NB4 (cell line): ENCODE measurements at regions not wholly inside any gene's neighbourhood (a gene's known extent, or its start where the extent isn't known, plus 50 kb on each side); places are given as distances from the start of the nearest gene placed in this dataset.

Experiments used
- DNase-seq: peaks from one replicate; pipeline ENCODE4 v3.0.0; 2010; ENCODE audit warnings: low read depth
- H3K4me3 ChIP-seq: one replicate; pipeline ENCODE4 v1.5.1; 2011; ENCODE audit warnings: mild to moderate bottlenecking, low read depth, low read length, moderate library complexity
- CTCF ChIP-seq: IDR thresholded peaks from one replicate; pipeline ENCODE4 v1.5.1; 2012; ENCODE audit warnings: low read depth, low read length
- MAX ChIP-seq: IDR thresholded peaks from 2 replicates; pipeline ENCODE4 v1.6.1; 2011; ENCODE audit warnings: low read depth, low read length
- MYC ChIP-seq: IDR thresholded peaks from 2 replicates; pipeline ENCODE4 v1.6.1; 2011; ENCODE audit warnings: low read depth, low read length
- POLR2A ChIP-seq: IDR thresholded peaks from 2 replicates; pipeline ENCODE4 v1.6.1; 2011; ENCODE audit warnings: mild to moderate bottlenecking; ENCODE audit not compliant: insufficient read length; ENCODE audit errors: extremely low read depth

- H3K4me3 ChIP-seq = no peak overlapping the region
- DNase-seq = no peak
- TF ChIP-seq POLR2A (no peak), MAX (no peak), CTCF (no peak), MYC (no peak)
Measured at GRCh38 chr4:111792632-111793031, 352.6 kb upstream of the FAM241A start.

GRCh38 chr4:111793433-111794091 lies 351.7 kb upstream of the FAM241A start:
- no peak for DNase-seq
- TF ChIP-seq POLR2A (no peak), MAX (no peak), CTCF (no peak), MYC (no peak)

GRCh38 chr4:111797455-111798163 lies 347.6 kb upstream of the FAM241A start:
- DNase-seq = no peak
- no peak overlapping the region for H3K4me3 ChIP-seq
- TF ChIP-seq POLR2A (no peak), MAX (no peak), MYC (no peak), CTCF (no peak)

More at GRCh38 chr4:111793433-111794091, 351.7 kb upstream of the FAM241A start:
- H3K4me3 ChIP-seq = no peak overlapping the region

GRCh38 chr4:111798840-111799239 lies 346.4 kb upstream of the FAM241A start:
- H3K4me3 ChIP-seq = no peak overlapping the region
- no peak for DNase-seq
- TF ChIP-seq MYC = no peak
- TF ChIP-seq CTCF = peak; percentile 12
- TF ChIP-seq POLR2A = no peak
- TF ChIP-seq MAX = no peak

GRCh38 chr4:111800551-111800950 lies 344.7 kb upstream of the FAM241A start:
- no peak for DNase-seq
- no peak overlapping the region for H3K4me3 ChIP-seq
- TF ChIP-seq MYC (no peak), MAX (no peak), CTCF (no peak), POLR2A (no peak)
